ENCODE measurements at regions not wholly inside any gene's neighbourhood (a gene's known extent, or its start where the extent isn't known, plus 50 kb on each side); places are given as distances from the start of the nearest gene placed in this dataset.

GRCh38 chr5:62718324-62718723, 139.7 kb downstream of the LRRC70 start:
- DNase-seq = no peak

DNA sequence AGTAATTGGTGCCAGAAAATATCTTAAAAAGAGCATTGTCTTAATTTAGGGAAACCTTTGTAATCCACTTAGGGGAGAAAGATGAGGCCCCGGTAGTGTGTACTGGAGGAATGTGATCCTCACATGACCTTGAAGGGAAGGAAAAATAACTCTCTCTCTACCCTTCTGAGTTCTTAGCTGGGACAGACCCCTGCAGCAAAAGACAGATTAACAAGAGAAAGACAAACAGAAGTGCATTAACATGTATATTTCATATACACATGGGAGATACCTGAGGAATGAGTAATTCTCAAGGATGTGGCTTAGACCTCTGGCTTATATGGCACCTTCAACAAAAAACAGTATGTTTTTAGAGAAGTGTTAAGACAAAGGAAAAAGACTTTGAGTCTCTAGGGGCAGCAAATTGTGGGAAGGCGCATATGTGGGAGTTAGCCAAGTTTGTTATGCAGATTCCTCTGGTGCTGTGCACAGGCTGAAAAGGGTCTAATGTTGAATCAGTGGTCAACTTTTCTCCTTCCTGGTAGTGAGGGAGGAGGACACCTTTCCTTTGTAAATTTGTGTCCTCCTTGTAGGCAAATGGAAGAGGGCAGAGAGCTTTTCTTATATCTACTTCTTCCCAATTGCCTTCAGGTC, 138.8 kb downstream of the LRRC70 start:
- no peak for DNase-seq

GRCh38 chr5:62714296-62714695, 135.7 kb downstream of the LRRC70 start:
- no peak for DNase-seq

GRCh38 chr5:62708481-62709325, 130.1 kb downstream of the LRRC70 start:
- no peak for DNase-seq

- DNase-seq = no peak
Observed at GRCh38 chr5:62707563-62707962, 128.9 kb downstream of the LRRC70 start.

DNA sequence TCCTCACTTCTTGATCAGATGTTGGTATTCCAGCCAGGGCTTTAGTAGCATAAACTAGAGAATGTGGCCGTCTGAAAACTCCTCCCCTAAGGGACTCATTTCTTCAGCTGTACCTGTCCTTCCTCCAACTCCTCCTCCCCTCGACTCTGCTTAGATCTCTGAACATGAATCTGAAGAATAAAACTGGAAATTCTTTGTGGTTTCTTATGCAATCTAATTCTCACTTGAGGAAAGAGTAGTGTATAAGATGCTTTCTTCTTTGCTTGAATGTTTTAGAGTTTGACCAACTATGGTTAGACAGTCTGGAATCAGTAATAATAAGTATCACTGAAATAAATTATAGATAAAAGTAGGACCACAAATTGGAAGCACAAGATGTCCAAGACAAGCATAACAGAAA, 128.5 kb downstream of the LRRC70 start:
- no peak for DNase-seq

- DNase-seq = no peak
Observed at GRCh38 chr5:62705022-62705421, 126.4 kb downstream of the LRRC70 start.

DNA sequence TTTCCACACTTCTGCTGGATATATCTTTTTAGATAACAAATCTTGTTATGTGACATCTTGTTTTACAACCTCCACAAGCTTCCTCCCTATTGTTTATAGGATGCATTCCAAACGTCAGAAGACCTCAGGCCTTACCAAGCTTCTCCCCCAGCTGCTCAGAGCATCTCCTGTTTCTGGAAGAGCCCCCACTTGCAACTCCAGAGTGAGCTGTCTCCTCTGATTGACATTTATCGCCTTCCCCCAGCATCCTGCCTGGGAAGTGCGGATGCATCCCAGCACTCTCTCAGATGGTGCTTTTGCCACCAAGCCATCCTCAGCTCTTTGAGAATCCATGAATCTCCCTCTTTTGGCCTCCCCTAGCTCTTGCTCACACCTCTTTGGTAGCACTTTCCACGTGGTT, 123.5 kb downstream of the LRRC70 start:
- no peak for DNase-seq

DNA sequence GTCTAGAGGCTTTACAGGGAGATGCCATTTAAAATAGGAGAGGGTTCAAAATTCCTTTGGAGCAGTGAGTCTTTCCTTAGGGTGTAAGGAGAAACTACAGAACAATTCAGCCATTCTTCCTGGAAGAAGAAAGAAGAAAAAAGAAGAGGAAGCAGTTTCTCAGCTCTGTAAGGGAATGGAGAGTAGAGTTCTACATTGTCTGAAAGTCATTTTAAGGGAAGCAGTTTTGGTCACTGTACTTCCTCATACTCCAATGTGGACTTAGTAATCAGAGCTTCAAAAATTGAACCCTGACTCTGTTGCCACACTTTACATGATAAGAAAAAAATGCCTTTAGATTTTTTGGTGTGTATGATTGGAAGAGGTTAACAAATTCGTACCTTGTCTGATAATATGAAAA, 122.4 kb downstream of the LRRC70 start:
- DNase-seq = no peak

DNA sequence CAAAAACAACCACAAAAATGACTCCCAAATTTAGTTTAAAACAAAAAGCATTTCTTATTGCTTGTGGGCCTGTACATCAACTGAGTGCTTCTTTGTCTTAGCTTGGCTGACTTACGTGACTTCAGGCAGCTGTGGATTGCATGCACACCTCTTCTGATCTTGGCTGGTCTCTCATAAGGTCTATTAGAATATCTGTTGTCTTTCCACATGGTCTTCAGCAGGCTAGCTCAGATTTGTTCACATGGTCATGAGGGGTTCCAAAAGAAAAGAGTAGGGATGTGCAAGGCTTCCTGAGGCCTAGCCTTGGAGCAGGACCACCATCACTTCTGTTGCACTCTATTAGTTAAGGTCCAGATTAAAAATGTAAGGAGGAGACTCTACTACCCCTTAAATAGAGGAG, 120.1 kb downstream of the LRRC70 start:
- DNase-seq = no peak

- no peak for DNase-seq
Observed at GRCh38 chr5:62695274-62695673, 116.7 kb downstream of the LRRC70 start.

GRCh38 chr5:62692946-62693713, 114.5 kb downstream of the LRRC70 start:
- DNase-seq = no peak

- no peak for DNase-seq
Observed at GRCh38 chr5:62691946-62692345, 113.3 kb downstream of the LRRC70 start.

- no peak for DNase-seq
Observed at GRCh38 chr5:62690421-62690820, 111.8 kb downstream of the LRRC70 start.

DNA sequence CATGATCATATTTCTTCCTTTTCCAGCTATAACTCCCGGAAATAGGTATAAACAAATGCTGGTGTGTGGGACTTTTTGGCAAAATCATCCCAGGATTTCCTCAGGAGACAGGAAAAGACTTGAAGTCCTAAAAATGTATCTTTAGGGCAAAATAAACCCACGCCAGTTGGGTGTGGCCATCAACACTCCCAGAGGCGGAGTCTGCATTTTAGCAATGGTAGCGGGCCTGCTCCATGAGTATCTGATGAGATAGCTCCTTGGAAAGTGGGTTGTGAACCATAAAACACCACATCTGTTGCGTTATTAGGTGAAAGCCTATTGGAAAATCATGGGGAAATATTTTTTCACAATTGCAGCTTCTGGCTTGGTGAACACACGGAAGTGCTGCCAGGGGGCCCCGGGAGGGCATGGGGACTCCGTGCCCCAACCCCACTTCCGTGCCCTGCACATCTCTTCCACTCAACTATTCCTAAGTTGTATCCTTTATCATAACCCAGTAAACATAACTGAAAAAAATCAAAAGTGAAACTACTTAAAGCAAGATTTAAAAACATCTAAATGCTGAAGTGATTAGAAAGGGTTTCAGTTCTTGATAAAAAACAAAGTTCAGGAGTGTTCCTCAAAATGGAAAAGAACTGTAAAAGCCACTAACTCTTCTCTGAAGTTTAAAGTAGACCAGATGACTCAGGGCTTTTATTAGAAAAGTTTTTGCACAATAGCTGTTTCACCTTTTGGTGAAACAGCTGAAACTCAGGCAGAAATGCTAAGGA, 111.2 kb downstream of the LRRC70 start:
- no peak for DNase-seq

GRCh38 chr5:62686692-62687091, 108.1 kb downstream of the LRRC70 start:
- DNase-seq = no peak

DNA sequence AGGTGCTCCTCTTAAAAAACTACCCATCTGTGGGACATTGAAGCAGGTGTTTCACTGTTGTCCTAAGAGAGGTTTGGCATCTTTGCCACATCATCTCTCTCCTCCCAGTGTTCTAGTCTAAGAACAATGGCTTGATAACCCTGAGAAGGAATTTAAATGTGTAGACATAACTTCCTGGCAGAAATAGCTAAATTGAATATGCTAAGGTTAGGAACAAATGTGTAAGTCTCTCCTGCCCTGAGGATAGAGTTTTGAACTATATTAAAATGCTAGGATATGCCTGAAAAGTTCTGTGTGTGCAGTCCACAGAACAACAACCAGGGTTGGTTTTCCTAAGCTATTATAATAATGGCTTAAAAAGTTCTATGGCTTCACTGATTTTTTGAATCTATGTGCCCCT, 106.6 kb downstream of the LRRC70 start:
- no peak for DNase-seq

GRCh38 chr5:62684310-62684709, 105.7 kb downstream of the LRRC70 start:
- no peak for DNase-seq

GRCh38 chr5:62682059-62682458, 103.4 kb downstream of the LRRC70 start:
- no peak for DNase-seq

DNA sequence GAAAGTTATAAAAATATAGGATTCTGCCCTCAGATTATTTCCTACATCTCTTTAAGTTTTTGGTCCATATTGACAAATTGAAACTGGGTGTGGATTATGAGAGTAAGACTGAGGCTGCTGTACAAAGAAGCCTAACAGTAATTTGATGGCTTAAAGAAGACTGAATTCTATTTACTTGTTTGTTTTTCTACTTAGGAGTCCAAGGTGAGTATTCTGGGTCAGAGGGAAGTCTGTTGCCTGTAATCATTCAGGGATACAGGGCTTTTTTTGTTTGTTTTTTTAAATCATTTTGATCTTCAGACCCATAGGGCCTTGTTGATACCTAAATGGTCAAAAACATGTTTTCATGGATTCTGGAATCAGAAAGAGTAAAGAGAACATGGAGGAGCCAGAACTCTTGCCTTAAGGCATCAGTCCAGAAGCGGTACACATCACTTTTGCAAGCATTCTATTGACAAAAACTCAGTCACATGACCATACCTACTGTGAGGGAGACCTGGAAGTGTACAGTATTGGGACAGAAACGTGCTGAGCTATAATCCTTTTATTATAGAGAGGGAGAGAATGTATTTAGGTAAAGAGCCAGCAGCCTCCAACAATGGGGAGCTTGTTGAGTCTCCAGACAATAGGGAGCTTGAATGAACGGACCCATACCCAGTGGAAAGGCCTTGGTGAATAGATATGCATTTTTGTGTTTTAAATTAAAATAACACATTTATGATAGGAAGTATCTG, 102.7 kb downstream of the LRRC70 start:
- DNase-seq = no peak

DNA sequence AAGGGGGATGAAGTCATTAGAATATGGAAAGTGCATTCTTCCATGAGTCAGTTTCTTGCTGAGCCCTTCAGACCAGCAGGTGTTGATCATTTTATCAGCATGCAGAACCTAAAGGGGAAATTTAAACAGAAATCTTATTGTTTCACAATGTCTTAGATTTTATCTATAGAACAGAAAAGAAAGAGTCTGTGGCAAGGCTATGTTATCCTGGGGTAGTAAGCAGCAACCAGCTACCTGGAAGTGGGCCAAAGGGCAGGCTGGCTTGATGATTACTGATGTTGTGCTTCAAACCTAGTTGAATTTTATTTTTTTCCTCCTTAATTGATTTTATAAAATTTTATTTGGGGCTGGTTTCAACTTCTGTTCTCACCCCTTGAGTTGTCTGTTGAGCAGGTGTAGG, 101.5 kb downstream of the LRRC70 start:
- no peak for DNase-seq

Data from right lung (tissue), 2 donors.